Frontal cortex (tissue), 3 donors: ENCODE measurements at regions not wholly inside any gene's neighbourhood (a gene's known extent, or its start where the extent isn't known, plus 50 kb on each side); places are given as distances from the start of the nearest gene placed in this dataset.

Experiments
- DNase-seq, 2 donors: peaks; one replicate each; pipeline ENCODE4 v3.0.0; 2012; ENCODE audit warnings: low spot score in 2 of 2
- FAIRE-seq: peaks from 2 replicates; lab custom pipeline; 2012; peaks lifted over from hg19 to GRCh38; lab: Jason Lieb, UNC
- donor health status: control.
- donor health status: control.
- donor health status: control.

DNA sequence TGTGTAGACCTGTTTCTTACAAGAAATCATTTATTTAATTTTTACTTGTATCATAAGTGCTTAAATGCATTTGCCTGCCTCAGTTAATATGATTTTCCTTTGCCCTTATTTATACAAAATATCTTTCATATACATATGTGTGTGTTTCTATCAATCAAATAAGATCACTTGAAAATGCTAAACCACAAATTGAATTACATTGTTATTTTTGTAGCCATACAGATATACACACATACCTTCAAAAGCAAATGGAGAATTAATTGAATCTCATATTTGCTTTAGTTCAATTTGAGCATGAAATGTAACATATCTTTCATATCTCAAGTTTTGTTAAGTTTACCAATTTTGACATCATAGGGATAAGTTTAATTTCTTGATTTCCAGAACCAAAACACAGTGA lies 755.8 kb upstream of the PIK3C3 start:
- FAIRE-seq = no peak

DNA sequence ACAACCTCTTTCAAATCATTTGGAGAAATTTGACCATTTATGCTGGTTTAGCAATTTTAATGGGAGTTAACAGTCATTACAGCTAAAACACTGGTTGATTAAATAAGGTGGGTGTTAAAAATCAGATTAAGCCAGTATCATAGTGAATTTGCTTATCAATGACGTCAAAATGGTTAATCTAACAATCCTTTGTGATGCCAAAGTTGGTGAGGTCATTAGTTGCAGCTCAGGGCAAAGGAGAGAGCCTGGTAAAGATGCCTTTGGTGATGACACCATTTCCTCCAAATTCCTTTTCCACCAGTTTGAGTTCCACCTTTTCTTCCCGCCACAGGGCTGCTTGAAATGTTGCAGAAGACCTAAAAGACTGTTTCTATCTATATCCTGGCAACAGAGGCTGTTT lies 757.1 kb upstream of the PIK3C3 start:
- DNase-seq (no peak), FAIRE-seq (no peak)

More for the DNA sequence above, 755.8 kb upstream of the PIK3C3 start:
- DNase-seq = no peak

DNA sequence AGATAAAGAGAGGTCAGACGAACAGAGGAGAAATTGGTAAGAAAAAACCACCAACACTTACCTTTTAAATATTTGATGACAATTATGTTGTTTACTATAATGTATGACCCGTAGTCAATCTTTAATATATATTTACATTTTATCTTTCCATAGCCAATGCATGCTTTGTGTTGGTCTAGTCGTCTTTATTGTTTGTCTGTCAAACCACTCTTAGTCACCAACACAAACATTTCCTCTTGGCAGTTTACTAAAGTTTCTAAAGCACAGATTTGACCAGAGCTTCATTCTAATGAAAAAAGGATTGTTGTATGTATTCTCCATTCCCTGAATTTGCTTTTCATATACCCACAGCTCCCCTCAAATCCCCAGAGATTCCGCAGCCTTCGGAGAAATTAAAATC lies 784.7 kb upstream of the PIK3C3 start:
- FAIRE-seq = no peak
- DNase-seq = no peak

DNA sequence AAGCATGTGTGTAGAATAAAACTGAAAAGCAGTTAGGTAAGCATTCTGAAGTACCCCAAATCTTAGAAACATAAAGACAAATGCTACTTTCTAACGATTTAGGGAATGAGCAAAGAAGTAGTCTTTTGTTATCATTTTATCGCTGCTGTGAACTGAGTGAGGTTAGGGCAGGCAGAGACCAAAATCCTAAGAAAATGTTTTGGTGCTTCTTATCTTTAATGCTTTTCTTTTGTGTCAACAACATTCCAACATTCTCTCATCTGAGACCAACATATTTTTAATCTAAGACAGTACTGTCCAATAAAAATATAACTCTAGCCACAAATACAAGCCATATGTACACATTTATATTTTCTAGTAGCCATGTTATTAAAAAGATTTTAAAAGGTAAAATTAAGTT lies 789.4 kb upstream of the PIK3C3 start:
- no peak for FAIRE-seq
- no peak for DNase-seq

DNA sequence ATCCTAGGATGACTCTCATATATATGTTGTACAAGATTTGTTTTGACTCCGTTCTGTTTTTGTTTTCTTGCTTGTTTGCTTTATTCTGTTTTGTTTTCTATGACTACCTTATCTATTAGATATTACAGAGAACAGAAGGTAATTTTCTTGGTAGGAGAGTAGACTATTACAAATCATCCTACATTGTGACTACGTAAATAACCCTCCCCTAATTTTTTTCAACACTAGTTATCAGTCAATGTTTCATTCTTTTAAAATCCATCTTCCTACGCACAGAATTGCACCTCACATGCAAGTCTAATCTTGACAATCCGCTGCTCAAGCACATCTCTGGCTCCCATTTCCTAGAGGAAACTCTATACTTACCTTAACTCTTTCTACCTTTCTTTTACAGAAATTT lies 792.3 kb upstream of the PIK3C3 start:
- DNase-seq = no peak
- FAIRE-seq = no peak

DNA sequence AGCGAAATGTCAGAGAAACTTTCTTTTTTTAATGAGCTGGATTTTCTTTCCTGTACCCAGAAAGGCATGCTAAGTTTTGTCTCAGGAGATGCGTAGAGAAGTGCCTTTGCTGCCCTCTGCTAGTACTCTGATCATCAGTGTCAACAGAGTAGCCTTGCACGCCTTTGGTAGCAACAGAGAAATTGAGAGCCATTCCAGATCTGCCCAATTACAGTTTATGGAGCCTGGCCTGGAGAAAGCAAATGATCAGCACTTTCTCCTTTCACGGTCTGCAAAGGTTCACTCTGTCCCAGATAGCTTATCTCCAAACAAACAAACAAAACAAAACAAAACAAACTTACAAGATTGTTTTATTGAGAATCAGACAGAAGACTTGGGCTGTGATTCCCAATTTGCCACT lies 792.8 kb upstream of the PIK3C3 start:
- FAIRE-seq (no peak), DNase-seq (no peak)

DNA sequence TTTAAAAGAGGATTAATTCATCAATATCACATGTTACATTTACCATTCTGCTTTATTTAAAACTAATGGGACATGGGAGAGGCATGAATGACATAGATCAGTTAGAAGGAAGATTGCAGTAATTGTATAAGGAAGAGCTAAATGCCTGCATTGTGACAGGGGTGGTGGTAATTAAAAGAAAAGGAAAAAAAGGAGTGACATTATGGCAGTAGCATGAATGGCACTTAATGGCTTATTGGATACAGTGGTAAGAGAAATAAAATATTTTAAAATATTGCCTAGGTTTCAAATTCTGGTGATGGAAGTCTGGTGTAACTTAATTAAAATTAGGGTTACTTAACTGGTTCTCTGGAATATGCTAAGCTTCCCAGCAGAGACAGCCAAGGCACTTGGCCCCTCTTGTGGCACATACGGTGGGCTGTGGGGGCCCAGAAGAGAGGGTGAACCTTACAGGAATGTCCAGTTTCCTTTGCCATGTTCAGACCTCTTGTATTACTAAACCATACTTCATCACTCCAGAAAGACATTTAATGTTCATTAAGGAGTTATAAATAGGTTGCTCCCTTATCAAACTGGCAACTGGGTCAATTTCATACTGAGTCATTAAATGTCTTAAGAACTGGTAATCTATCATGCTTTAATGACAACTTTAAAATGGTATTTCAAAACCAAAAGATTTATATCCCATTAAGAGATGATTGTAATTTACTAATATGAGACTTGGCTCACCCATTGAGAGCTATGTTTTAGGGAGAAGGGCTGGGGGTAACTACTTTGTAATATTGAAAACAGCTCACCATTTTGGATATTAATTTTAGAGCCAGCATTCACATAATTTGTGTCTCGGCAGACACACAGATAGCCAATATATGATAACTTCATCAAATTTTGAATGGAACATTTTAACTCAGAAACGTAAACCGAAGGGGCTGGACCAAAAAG lies 798.9 kb upstream of the PIK3C3 start:
- FAIRE-seq = no peak
- no peak for DNase-seq

DNA sequence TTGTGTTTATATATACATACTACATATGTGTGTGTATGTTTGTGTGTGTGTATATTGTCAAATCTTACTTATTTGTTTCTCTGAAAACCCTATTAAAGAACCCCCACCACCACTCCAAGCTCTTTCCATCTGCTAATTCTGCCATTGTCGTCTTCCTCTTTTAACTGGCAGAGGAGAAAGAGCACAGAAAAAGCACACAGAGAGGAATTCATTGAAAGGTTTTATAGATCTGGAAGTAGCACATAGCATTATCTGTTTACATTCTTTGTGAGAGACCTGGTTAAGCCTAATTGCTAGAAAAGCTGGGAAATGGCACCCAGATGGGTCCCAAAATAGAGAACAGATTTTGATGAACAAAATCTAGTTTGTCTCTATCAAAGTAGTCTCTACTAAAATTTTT lies 800.0 kb upstream of the PIK3C3 start:
- FAIRE-seq (no peak), DNase-seq (no peak)

DNA sequence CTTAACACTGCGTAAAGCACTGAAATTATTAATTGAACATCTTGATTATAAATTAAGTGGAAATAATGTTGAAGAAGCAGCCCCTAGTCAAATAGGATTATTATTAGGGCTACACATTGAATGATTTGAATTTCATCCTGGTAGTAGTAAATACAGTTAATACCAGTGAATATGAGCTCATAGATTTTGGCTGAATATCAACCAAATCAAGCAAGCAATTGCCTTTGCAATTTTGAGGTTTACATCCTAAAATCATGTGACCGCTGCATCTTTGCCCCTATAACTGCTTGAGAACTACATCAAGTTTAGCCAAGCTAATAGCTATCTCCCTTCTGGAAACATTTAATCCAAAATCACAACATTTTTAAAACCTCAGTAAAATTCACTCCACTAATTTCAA lies 801.2 kb upstream of the PIK3C3 start:
- FAIRE-seq = no peak
- DNase-seq = no peak

DNA sequence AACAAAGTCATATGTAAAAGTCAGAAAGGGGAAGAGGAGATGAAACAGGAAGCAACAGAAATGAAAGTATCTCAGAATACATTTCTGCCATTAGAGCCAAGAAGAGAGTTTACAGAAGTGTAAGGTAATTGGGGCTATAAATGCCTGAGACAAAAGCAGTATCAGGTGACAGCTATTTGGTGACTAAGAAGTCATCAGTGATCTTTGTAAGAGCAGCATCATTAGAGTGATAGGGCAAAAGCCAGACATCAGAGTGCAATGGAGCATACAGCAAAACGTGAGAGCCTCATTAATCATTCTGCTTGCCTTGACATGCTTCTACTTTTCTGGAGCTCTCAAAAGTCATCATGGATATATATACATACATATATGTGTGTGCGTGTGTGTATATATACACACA lies 804.7 kb upstream of the PIK3C3 start:
- FAIRE-seq (no peak), DNase-seq (no peak)

DNA sequence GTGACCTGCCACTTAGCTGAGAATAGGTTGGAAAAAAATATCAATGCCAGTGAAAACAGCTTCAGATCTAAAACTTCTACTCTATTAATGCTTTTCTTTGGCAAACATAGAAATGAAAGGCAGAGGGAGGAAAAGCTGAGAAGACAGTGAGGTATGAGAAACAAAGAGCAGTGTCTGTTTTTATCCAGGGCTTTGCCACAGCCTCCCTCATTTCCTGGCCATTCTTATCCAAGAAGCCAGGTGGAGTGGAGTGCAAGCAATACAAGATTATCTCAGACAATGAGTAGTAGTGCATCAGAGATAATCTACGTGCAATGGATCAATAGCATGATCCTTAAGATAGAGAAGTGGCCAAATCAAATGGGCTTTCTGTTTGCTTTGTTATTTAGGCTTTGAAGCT lies 808.7 kb upstream of the PIK3C3 start:
- FAIRE-seq (no peak), DNase-seq (no peak)

DNA sequence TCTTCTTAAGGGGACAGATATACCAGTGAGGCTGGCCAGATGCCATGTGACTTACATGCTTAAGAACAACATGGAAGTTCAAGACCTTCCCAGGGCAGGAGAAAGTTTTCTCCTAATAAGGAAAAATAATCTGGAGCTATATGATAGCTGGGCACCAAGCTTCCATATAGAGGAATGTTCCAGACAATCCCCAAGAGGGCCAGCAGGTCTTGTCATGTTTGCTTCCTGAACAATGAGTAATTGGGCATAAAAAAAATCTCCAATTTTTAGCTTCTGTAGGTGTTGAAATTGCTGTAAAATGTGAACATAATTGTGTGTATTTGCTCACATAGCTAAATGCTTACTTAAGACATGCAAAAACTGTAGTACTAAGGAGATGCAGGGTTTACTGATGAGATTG lies 809.5 kb upstream of the PIK3C3 start:
- DNase-seq (no peak), FAIRE-seq (no peak)

DNA sequence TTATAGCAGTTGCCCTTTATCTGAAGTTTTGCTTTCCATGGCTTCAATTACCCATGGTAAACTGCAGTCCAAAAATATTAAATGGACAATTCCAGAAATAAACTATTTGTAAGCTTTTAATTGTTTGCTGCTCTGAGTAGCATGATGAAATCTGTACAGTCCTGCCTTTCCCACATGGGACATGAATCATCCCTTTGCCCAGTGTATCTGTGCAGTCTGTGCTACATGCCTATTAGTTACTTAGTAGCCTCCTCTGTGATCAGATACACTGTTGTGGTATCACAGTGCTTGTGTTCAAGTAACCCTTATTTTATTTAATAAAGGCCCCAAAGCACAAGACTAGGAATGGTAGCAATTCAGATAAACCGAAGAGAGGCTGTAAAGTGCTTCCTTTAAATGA lies 810.6 kb upstream of the PIK3C3 start:
- DNase-seq (no peak), FAIRE-seq (no peak)

DNA sequence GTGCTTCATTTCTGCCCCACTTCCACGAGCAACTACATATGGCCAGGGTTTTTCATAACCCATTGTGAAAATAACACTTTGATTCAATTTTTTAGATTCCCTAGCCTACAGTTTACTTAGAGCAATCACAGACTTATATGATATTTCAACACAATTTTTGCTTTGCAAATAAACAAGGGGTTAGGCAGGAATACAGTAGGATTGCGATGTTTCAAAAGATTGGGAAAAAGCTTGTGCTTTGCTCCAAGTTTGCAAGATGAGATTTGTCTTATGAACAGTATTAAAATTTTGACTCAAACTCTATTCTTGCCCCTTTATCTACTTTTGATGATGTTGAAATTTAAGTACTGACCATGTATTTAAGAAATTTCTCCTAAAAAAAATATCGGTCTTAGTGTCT lies 814.5 kb upstream of the PIK3C3 start:
- FAIRE-seq = no peak

DNA sequence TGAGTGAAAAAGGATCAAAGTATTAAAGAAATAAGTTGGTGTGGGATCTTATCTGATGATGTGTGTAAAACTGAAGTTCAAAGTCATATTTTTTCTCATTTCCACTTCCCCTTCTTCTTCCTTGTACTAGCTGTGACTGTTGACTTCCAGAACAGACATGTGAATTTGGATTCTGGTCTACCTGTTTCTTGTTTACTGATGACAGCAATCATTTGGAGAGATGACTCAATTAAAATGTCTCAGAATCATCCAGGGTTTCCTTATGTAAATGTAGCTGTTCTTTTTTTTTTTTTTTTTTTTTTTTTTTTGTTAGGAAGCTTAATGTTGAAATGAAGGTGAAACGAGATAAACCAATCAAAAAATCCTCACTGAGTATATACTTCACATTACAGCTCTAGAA lies 819.9 kb upstream of the PIK3C3 start:
- no peak for FAIRE-seq

More for the DNA sequence above, 814.5 kb upstream of the PIK3C3 start:
- DNase-seq = no peak

DNA sequence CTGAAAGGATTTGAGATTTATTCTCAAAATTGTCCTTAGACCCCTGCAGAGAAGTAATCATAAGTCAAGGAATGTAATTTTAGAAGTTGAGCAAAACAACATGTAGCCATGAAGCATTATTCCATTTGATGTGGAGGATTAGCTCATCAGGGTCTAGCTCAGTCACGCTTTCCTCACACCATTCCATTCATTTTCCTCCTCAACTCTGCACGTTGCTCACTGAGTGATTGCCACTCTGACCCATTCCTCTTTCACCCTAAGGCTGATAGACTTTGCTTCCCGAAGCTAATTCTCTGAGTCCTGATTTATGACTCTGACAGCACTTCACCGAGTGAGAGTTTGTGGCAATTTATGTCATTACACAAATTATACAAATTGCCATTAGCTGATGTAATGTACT lies 820.6 kb upstream of the PIK3C3 start:
- DNase-seq (no peak), FAIRE-seq (no peak)

More for the DNA sequence above, 819.9 kb upstream of the PIK3C3 start:
- DNase-seq = no peak

DNA sequence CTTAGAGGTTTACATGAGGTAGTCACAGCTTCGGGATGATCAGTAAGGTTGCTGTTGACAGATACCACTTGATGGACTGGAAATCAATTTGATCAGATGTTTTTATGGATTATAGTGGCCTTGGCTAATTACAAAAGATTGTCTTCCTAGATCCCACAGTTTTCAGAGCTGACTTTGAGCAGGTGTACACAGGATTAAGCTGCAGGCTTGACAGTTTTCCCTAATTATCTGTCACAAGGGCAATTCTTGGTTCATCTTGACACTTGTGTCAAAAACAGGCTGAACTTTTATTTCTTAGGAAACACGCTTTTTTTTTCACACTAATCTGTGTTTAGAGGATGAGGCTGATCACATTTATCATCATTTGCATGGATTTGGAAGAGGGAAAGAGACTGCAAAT lies 824.0 kb upstream of the PIK3C3 start:
- DNase-seq (no peak), FAIRE-seq (no peak)

DNA sequence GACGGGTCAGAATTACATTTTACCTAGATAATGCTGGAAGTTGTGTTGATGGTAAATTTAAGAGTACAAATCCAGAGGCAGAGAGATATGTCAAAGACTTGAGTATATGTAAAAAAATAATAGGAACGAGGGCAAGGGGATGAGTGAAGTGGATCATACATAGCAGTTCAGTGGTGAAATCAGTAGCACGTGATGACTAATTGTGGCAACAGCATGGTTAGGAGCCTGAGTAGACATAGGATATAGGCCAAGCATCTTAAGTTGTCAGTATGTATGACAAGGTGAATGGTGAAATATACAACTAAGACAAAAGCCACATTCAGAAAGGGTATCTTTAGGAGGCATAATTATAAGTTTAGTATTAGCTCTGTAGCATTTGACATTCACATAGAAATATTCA lies 826.5 kb upstream of the PIK3C3 start:
- DNase-seq (no peak), FAIRE-seq (no peak)

DNA sequence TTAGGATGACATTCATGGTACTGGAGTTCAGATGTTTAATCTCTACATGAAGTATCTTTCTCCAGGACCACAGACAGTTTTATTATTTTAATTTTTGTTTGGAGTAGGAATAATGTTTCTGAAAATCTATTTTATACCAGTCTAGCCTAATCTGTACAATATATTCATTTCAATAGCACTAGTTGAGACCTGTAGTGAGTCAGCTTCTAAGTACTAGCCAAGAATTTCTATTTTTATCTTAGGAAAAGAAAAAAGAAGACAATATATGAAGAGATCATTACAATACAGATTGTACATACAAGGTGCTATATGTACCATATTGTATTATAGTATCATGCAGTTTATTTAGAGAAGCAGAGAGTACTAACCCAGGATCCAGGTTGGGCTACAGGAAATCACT lies 826.9 kb upstream of the PIK3C3 start:
- DNase-seq (no peak), FAIRE-seq (no peak)

DNA sequence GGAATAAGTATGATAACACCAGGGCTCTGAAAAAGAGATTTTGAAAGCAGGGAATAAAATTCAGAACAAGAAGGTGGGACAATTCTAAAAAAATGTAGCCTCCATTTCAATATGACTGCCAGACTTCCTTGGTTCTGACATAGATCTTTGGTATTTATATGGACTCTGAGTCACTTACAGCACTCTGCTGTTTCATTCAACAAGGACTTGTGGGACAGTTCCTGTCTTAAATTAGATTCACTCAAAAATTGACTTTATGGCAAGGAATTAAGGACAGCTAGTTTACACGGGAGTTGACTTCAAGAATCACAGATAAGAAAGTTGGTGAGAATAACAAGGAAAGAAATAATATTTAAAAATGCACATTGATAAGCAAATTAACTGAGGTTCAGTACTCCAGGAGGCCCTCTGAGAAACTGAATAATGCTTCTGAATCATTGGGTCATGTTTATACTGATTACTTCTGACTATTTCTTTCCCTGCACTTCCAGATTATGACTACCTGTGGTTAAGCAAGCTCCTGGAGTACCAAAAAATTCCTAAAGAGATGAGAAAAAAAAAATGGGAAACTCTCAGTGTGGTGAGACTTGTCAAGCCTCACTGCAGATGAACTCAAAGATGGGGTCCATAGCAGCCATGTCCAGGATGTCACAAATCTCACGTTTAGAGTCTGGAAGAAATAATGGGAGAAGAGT lies 828.3 kb upstream of the PIK3C3 start:
- no peak for FAIRE-seq
- no peak for DNase-seq

DNA sequence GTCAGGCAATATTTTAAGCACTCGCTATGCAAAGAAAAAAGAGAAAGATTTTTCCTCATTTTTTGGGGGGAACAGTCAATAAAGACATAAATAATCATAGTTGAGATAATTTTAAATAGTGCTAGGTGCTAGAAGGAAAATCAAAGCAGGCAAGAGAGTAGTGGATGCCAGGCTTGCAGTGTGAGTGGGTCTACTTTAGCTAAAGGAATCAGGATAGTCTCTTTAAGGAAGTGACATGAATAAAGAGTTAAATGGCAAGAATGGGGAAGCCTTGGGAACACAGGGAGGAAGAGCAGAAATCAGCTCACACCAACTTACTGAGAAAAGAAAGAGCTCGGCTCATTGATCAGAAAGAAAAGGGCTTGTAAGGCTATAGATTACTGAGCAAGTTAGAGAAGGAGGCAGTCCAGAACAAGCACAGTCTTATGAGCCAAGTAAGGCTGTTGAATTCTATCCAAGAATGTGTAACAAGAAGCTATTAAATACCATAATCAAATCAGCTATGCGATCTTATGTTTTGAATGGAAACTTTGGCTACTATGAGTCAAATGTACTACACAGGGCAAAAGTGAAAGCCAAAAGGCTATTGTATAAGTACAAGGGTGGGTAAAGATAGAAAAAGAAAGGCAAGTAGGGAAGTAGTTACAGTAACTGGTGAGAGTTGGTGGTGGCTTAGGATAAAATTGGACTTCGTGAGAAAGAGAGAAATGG lies 833.8 kb upstream of the PIK3C3 start:
- DNase-seq = no peak

More for the DNA sequence above, 833.8 kb upstream of the PIK3C3 start:
- FAIRE-seq = no peak
